ENCODE measurements at regions not wholly inside any gene's neighbourhood (a gene's known extent, or its start where the extent isn't known, plus 50 kb on each side); places are given as distances from the start of the nearest gene placed in this dataset.

DNA sequence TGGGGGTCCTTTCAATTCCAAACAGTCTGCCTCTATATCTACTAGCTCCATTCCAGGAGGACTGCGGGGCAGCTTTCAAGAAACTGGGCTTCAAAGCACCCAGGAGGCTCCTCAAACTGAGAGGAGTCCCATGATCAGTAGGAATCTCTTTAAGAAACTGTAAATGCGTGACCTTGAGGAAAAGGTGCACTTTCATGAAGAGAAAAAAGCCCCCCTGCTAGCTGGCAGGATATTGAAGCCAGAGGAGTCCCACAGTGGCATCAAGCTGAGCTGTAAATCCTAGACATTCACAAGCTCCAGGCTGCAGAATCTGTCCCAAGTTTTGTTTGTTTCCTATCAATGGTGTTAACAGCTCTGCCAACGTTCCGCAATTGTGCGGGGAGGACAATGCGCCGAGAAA, 790.1 kb downstream of the SLC4A3 start:
- H3K4me3 Mint-ChIP-seq: no peak overlapping the region
- no peak overlapping the region for H3K27ac Mint-ChIP-seq
- intact Hi-C loops (cut with micrococcal nuclease): no loop called here
- CTCF ChIA-PET: no interaction called here
- H3K9me3 Mint-ChIP-seq: peaks cover 4% of the 10 kb centered on the region
- no peaks in the 10 kb centered on the region for H3K36me3 Mint-ChIP-seq (ENCODE audit: low read depth)
- no peaks in the 10 kb centered on the region for H3K4me1 Mint-ChIP-seq (ENCODE audit: low read depth)
- H3K27me3 Mint-ChIP-seq (ENCODE audit: low read depth): no peaks in the 10 kb centered on the region
- DNase-seq: no peak

GRCh38 chr2:220419647-220420046, 792.2 kb downstream of the SLC4A3 start:
- no peak overlapping the region for H3K4me3 Mint-ChIP-seq
- DNase-seq: no peak
- no peaks in the 10 kb centered on the region for H3K36me3 Mint-ChIP-seq (ENCODE audit: low read depth)
- no peak overlapping the region for H3K27ac Mint-ChIP-seq
- no peaks in the 10 kb centered on the region for H3K27me3 Mint-ChIP-seq (ENCODE audit: low read depth)
- CTCF ChIA-PET: no interaction called here
- H3K4me1 Mint-ChIP-seq (ENCODE audit: low read depth): no peaks in the 10 kb centered on the region
- intact Hi-C loops (cut with micrococcal nuclease): no loop called here
- H3K9me3 Mint-ChIP-seq: peaks cover 6% of the 10 kb centered on the region

DNA sequence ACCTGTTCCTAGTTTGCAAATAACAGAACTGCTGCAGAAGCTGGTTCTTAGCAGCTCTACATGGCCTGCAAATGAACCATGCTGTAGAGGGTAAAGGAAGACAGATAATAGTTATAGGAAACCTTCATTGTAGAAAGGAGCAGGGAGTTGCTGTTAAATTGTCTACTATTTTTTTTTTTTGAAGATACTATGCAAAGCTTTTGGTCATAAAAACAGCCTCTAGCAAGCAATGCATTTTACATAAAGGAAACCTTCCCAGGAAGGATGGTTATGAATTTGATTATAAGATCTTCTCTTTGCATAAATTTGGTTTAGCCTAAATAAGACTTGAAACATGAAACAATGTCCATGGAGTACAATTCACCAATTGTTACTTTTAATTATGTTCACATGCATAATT, 793.4 kb downstream of the SLC4A3 start:
- CTCF ChIA-PET: no interaction called here
- intact Hi-C loops (cut with micrococcal nuclease): no loop called here
- Mint-ChIP-seq H3K27ac (no peak overlapping the region), H3K4me3 (no peak overlapping the region), H3K27me3 (ENCODE audit: low read depth) (no peaks in the 10 kb centered on the region), H3K4me1 (ENCODE audit: low read depth) (no peaks in the 10 kb centered on the region), H3K9me3 (peaks cover 6% of the 10 kb centered on the region), H3K36me3 (ENCODE audit: low read depth) (no peaks in the 10 kb centered on the region)
- no peak for DNase-seq

GRCh38 chr2:220422676-220423075, 795.2 kb downstream of the SLC4A3 start:
- CTCF ChIA-PET: no interaction called here
- no peak overlapping the region for H3K27ac Mint-ChIP-seq

GRCh38 chr2:220424561-220424960, 797.1 kb downstream of the SLC4A3 start:
- CTCF ChIA-PET: no interaction called here
- H3K27me3 Mint-ChIP-seq (ENCODE audit: low read depth): no peaks in the 10 kb centered on the region
- intact Hi-C loops (cut with micrococcal nuclease): no loop called here
- no peak for DNase-seq
- peaks cover 6% of the 10 kb centered on the region for H3K9me3 Mint-ChIP-seq
- no peak overlapping the region for H3K27ac Mint-ChIP-seq
- H3K4me3 Mint-ChIP-seq: no peak overlapping the region
- H3K4me1 Mint-ChIP-seq (ENCODE audit: low read depth): no peaks in the 10 kb centered on the region
- no peaks in the 10 kb centered on the region for H3K36me3 Mint-ChIP-seq (ENCODE audit: low read depth)

More at GRCh38 chr2:220422676-220423075, 795.2 kb downstream of the SLC4A3 start:
- Mint-ChIP-seq H3K4me3 (no peak overlapping the region), H3K9me3 (peaks cover 6% of the 10 kb centered on the region), H3K4me1 (ENCODE audit: low read depth) (no peaks in the 10 kb centered on the region), H3K27me3 (ENCODE audit: low read depth) (no peaks in the 10 kb centered on the region), H3K36me3 (ENCODE audit: low read depth) (no peaks in the 10 kb centered on the region)
- intact Hi-C loops (cut with micrococcal nuclease): no loop called here
- DNase-seq: no peak

- Mint-ChIP-seq H3K4me3 (no peak overlapping the region), H3K27me3 (ENCODE audit: low read depth) (no peaks in the 10 kb centered on the region), H3K4me1 (ENCODE audit: low read depth) (no peaks in the 10 kb centered on the region), H3K27ac (no peak overlapping the region), H3K9me3 (no peaks in the 10 kb centered on the region), H3K36me3 (ENCODE audit: low read depth) (no peaks in the 10 kb centered on the region)
- CTCF ChIA-PET: no interaction called here
- no peak for DNase-seq
- intact Hi-C loops (cut with micrococcal nuclease): no loop called here
Observed at GRCh38 chr2:220432645-220433044, 805.2 kb downstream of the SLC4A3 start.

DNA sequence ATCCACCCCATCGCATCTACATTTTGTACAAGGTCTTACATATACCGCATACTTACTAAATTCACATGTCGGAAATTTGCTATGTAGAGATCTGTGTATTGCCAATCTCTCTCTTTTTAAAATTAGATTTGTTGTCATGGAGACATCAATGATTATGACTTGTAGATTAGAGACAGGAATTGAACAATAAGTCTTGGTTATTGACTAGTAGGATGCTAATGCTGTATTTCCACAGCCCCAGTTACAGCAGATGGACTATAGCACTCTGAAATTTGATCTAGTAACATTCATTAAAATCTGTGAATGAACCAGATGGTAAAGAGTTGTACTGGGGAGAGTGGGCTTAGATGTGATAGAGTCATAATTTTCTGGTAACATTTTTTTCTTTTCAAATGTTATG, 805.7 kb downstream of the SLC4A3 start:
- no peak overlapping the region for H3K27ac Mint-ChIP-seq
- H3K36me3 Mint-ChIP-seq (ENCODE audit: low read depth): no peaks in the 10 kb centered on the region
- CTCF ChIA-PET: no interaction called here
- no peak for DNase-seq
- no peaks in the 10 kb centered on the region for H3K4me1 Mint-ChIP-seq (ENCODE audit: low read depth)
- no peaks in the 10 kb centered on the region for H3K27me3 Mint-ChIP-seq (ENCODE audit: low read depth)
- H3K4me3 Mint-ChIP-seq: no peak overlapping the region
- intact Hi-C loops (cut with micrococcal nuclease): no loop called here
- H3K9me3 Mint-ChIP-seq: no peaks in the 10 kb centered on the region

GRCh38 chr2:220434385-220434784, 807.0 kb downstream of the SLC4A3 start:
- CTCF ChIA-PET: no interaction called here
- Mint-ChIP-seq H3K4me3 (no peak overlapping the region), H3K9me3 (no peaks in the 10 kb centered on the region), H3K27ac (no peak overlapping the region), H3K36me3 (ENCODE audit: low read depth) (no peaks in the 10 kb centered on the region), H3K27me3 (ENCODE audit: low read depth) (no peaks in the 10 kb centered on the region), H3K4me1 (ENCODE audit: low read depth) (no peaks in the 10 kb centered on the region)
- DNase-seq: no peak
- intact Hi-C loops (cut with micrococcal nuclease): no loop called here

DNA sequence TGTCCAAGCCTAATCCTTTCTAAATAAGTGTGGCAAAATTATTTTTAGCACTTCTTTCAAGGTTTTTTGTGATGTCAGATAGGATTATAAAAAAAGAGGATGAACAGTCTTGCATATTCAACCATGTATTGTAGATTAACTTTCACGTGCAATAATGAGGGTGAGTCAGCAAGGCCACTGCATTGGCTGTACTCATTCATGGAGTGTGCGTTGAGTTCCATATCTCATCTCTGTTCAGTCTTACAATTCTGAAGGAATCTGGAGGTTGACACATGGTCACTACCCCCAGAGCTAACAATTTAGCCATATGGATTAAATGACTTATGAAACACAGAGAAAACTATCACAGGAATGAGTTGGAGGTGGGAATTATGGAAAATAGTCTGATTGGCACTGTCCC, 810.5 kb downstream of the SLC4A3 start:
- Mint-ChIP-seq H3K27ac (no peak overlapping the region), H3K4me1 (ENCODE audit: low read depth) (no peaks in the 10 kb centered on the region), H3K9me3 (peaks cover 1% of the 10 kb centered on the region), H3K36me3 (ENCODE audit: low read depth) (no peaks in the 10 kb centered on the region), H3K4me3 (no peak overlapping the region), H3K27me3 (ENCODE audit: low read depth) (no peaks in the 10 kb centered on the region)
- intact Hi-C loops (cut with micrococcal nuclease): no loop called here
- CTCF ChIA-PET: no interaction called here
- DNase-seq: no peak

DNA sequence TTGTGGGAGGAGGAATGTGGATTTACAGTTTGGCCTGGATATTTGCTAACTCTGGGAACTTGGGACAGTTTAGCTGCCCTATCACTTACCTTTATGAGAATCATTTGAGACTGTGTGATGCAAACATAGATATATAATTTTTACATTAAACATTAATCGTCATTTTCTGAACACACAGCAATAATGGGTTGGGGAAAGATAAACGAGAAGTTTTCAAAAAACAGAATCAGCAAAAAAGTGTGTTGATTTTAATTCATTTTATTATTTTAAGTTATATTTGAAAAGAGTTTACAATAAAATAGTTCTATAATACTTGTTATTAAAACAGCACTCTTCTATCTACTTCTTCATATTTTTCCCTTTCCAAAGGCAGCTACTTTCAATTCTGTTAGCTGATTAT, 813.3 kb downstream of the SLC4A3 start:
- CTCF ChIA-PET: no interaction called here
- DNase-seq: no peak
- Mint-ChIP-seq H3K36me3 (ENCODE audit: low read depth) (no peaks in the 10 kb centered on the region), H3K27me3 (ENCODE audit: low read depth) (no peaks in the 10 kb centered on the region), H3K4me1 (ENCODE audit: low read depth) (no peaks in the 10 kb centered on the region), H3K9me3 (peaks cover 1% of the 10 kb centered on the region), H3K4me3 (no peak overlapping the region), H3K27ac (no peak overlapping the region)
- intact Hi-C loops (cut with micrococcal nuclease): no loop called here

DNA sequence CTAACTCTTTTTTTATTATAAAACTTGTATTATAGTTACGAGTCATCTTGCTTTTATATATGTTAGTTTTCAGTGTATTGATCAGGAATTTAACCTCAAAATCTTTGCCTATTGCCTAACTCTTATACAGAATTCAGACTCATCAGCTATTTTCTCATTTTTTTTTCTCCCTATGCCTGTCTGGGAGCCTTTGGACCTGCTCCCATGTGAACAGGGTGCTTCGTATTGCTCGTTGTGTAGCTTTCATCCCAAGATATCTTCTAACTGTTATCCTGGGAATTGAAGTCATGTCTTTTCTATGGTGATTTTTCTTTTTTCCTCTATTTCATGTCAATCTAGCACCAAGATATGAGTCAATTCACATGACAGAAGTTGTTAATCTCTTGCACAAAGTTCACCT, 814.0 kb downstream of the SLC4A3 start:
- CTCF ChIA-PET: no interaction called here
- H3K36me3 Mint-ChIP-seq (ENCODE audit: low read depth): no peaks in the 10 kb centered on the region

DNA sequence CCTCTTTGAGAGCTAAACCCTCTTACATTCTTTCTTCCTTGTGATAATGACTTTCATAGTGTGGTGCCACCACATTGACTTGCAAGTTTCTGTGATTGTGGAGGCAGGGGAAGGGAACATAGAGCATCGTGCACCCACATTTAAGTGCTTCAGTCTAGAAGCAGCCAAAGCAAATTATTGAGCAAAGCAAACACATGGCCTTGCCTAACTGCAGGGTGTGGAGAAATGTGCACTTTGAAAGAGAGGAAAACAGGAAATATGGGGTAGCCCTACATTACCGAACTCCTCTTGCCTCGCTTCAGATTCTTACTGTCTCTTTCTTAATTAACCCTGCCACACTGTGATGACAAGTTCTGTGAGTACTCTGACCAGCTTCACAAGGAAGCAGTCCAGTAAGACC, 814.6 kb downstream of the SLC4A3 start:
- Mint-ChIP-seq H3K36me3 (ENCODE audit: low read depth) (no peaks in the 10 kb centered on the region), H3K27me3 (ENCODE audit: low read depth) (no peaks in the 10 kb centered on the region), H3K9me3 (peaks cover 3% of the 10 kb centered on the region), H3K27ac (no peak overlapping the region), H3K4me1 (ENCODE audit: low read depth) (no peaks in the 10 kb centered on the region), H3K4me3 (no peak overlapping the region)
- intact Hi-C loops (cut with micrococcal nuclease): no loop called here
- CTCF ChIA-PET: interaction anchor here (0.6 kb wide), 1 partner anchor 139 kb away, joined by 3 read pairs; no protein-coding TSS in a partner anchor
- DNase-seq: no peak

More for the DNA sequence above, 814.0 kb downstream of the SLC4A3 start:
- Mint-ChIP-seq H3K27me3 (ENCODE audit: low read depth) (no peaks in the 10 kb centered on the region), H3K9me3 (peaks cover 1% of the 10 kb centered on the region), H3K4me3 (no peak overlapping the region), H3K4me1 (ENCODE audit: low read depth) (no peaks in the 10 kb centered on the region), H3K27ac (no peak overlapping the region)
- intact Hi-C loops (cut with micrococcal nuclease): no loop called here
- no peak for DNase-seq

DNA sequence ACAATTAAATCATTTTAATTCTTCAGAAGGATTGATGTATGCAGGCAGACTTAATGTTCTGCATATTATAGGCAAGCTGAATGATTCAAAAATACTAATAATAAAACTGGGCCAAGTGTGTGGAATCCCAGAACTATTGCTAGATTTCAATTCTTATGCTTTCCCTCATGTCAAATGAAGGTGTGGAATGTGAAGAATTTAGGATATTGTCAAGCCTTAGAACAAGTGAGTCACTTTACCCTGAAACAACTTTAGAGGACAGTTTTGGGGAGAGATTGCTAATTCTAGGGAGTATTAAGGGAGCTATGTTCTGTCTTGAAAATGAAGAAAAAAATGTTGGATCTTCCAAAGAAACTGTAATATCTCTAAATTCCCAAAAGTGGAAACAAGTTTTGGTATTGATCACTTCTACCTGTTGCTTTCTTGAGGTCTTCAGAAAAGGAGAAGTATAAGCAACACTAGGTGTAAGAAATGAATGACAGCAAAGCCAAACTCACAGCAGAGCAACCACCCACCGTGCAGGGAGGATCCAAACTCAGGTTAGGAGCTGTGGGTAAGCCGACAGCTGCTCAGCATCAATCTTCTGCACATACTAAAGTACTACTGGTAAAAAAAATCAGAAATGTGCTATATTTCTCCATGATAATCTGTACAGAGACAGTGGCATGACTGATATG, 818.1 kb downstream of the SLC4A3 start:
- CTCF ChIA-PET: no interaction called here

More for the DNA sequence above, 818.1 kb downstream of the SLC4A3 start:
- H3K36me3 Mint-ChIP-seq (ENCODE audit: low read depth): no peaks in the 10 kb centered on the region
- H3K27ac Mint-ChIP-seq: no peak overlapping the region
- no peak overlapping the region for H3K4me3 Mint-ChIP-seq
- H3K27me3 Mint-ChIP-seq (ENCODE audit: low read depth): no peaks in the 10 kb centered on the region
- no peak for DNase-seq
- peaks cover 2% of the 10 kb centered on the region for H3K9me3 Mint-ChIP-seq
- H3K4me1 Mint-ChIP-seq (ENCODE audit: low read depth): no peaks in the 10 kb centered on the region
- intact Hi-C loops (cut with micrococcal nuclease): no loop called here

Data from activated naive CD4-positive, alpha-beta T cell treated with anti-CD3 and anti-CD28 coated beads for 36 hours (primary cell).